DMS53 treated with DMSO at 0.1 percent for 48 hours (cell line): ENCODE measurements at regions not wholly inside any gene's neighbourhood (a gene's known extent, or its start where the extent isn't known, plus 50 kb on each side); places are given as distances from the start of the nearest gene placed in this dataset.
"Not testable (repeated sequence)": the region's sequence is repeated elsewhere in the genome, so short reads cannot be mapped to it uniquely, and the experiment has no call there.

Experiments
- DNase-seq: peaks from one replicate; lab custom pipeline; 2025; ENCODE audit not compliant: unreplicated experiment; lab: John Stamatoyannopoulos, UW

- no peak for DNase-seq
Measured at GRCh38 chr1:60916906-60917305, 165.5 kb upstream of the NFIA start.

GRCh38 chr1:60916199-60916598 lies 166.2 kb upstream of the NFIA start:
- no peak for DNase-seq

GRCh38 chr1:60915441-60915840 lies 166.9 kb upstream of the NFIA start:
- no peak for DNase-seq

- no peak for DNase-seq
Measured at GRCh38 chr1:60914982-60915381, 167.4 kb upstream of the NFIA start.

GRCh38 chr1:60913708-60914107 lies 168.7 kb upstream of the NFIA start:
- not testable (repeated sequence) for DNase-seq

- no peak for DNase-seq
Measured at GRCh38 chr1:60913039-60913438, 169.3 kb upstream of the NFIA start.

GRCh38 chr1:60911966-60912697 lies 170.2 kb upstream of the NFIA start:
- DNase-seq = no peak

GRCh38 chr1:60908159-60908558 lies 174.2 kb upstream of the NFIA start:
- no peak for DNase-seq

- no peak for DNase-seq
Measured at GRCh38 chr1:60906526-60906925, 175.8 kb upstream of the NFIA start.

GRCh38 chr1:60906039-60906438 lies 176.3 kb upstream of the NFIA start:
- no peak for DNase-seq

GRCh38 chr1:60904099-60904851 lies 178.1 kb upstream of the NFIA start:
- DNase-seq = no peak

- no peak for DNase-seq
Measured at GRCh38 chr1:60903591-60903990, 178.8 kb upstream of the NFIA start.

- DNase-seq = no peak
Measured at GRCh38 chr1:60899464-60899863, 182.9 kb upstream of the NFIA start.

GRCh38 chr1:60898987-60899386 lies 183.4 kb upstream of the NFIA start:
- no peak for DNase-seq

- no peak for DNase-seq
Measured at GRCh38 chr1:60898413-60898812, 183.9 kb upstream of the NFIA start.

- no peak for DNase-seq
Measured at GRCh38 chr1:60896701-60897363, 185.5 kb upstream of the NFIA start.

- no peak for DNase-seq
Measured at GRCh38 chr1:60895701-60896100, 186.7 kb upstream of the NFIA start.

GRCh38 chr1:60895252-60895651 lies 187.1 kb upstream of the NFIA start:
- DNase-seq = no peak

- DNase-seq = no peak
Measured at GRCh38 chr1:60894741-60895140, 187.6 kb upstream of the NFIA start.

GRCh38 chr1:60894130-60894529 lies 188.2 kb upstream of the NFIA start:
- DNase-seq = no peak

GRCh38 chr1:60893136-60893930 lies 189.0 kb upstream of the NFIA start:
- no peak for DNase-seq
